Fibroblast of lung (primary cell): ENCODE measurements at regions not wholly inside any gene's neighbourhood (a gene's known extent, or its start where the extent isn't known, plus 50 kb on each side); places are given as distances from the start of the nearest gene placed in this dataset.

ENCODE experiments used
- DNase-seq, 2 donors: peaks; one replicate each; pipeline versions ENCODE4 v3.0.0 to v3.0.0-alpha.2; 2010; ENCODE audit warnings: low read depth in 2 of 2
- H2AFZ ChIP-seq: 2 replicates; pipeline ENCODE4 v1.5.1; 2012; ENCODE audit warnings: low read length, control low read depth, inconsistent platforms
- H3K27ac ChIP-seq: 2 replicates; pipeline ENCODE4 v1.5.1; 2011; ENCODE audit warnings: low read length, control low read depth; ENCODE audit not compliant: insufficient read depth
- H3K27me3 ChIP-seq: 2 replicates; pipeline ENCODE4 v1.5.1; 2011; ENCODE audit warnings: mild to moderate bottlenecking, low read length; ENCODE audit not compliant: control insufficient read depth, insufficient read depth
- H3K36me3 ChIP-seq: 2 replicates; pipeline ENCODE4 v1.5.1; 2011; ENCODE audit warnings: low read length; ENCODE audit not compliant: control insufficient read depth, insufficient read depth
- H3K4me1 ChIP-seq: 2 replicates; pipeline ENCODE4 v1.5.1; 2011; ENCODE audit warnings: low read length; ENCODE audit not compliant: control insufficient read depth, insufficient read depth; ENCODE audit errors: extremely low read depth
- H3K4me2 ChIP-seq: 2 replicates; pipeline ENCODE4 v1.5.1; 2011; ENCODE audit warnings: low read length, control low read depth; ENCODE audit not compliant: insufficient read depth; ENCODE audit errors: extremely low read depth
- H3K4me3 ChIP-seq, 4 experiments: fragments of 200-600 bp in 1 of 4; sonication (generic) in 1 of 4; replicated peaks in 1 of 4; 2 replicates each; pipeline ENCODE4 v1.5.1; 2011 to 2016; ENCODE audit warnings: low read length in 4 of 4, low read depth in 3 of 4, mild to moderate bottlenecking in 3 of 4, control low read depth in 2 of 4, inconsistent platforms in 1 of 4, mixed read lengths in 1 of 4; ENCODE audit not compliant: insufficient read depth in 1 of 4; ENCODE audit errors: control extremely low read depth in 1 of 4
- H3K79me2 ChIP-seq: 2 replicates; pipeline ENCODE4 v1.5.1; 2012; ENCODE audit warnings: mild to moderate bottlenecking, low read length, inconsistent platforms; ENCODE audit not compliant: control insufficient read depth, insufficient read depth
- H3K9ac ChIP-seq: 2 replicates; pipeline ENCODE4 v1.5.1; 2011; ENCODE audit warnings: mild to moderate bottlenecking, low read length, control low read depth; ENCODE audit not compliant: insufficient read depth
- H3K9me3 ChIP-seq: 2 replicates; pipeline ENCODE4 v1.5.1; 2012; ENCODE audit warnings: low read depth, low read length; ENCODE audit not compliant: control insufficient read depth, insufficient read depth
- H4K20me1 ChIP-seq: 2 replicates; pipeline ENCODE4 v1.5.1; 2011; ENCODE audit warnings: low read length; ENCODE audit not compliant: control insufficient read depth, insufficient read depth; ENCODE audit errors: extremely low read depth
- EZH2 ChIP-seq: IDR thresholded peaks from 2 replicates; pipeline ENCODE4 v1.5.1; 2012; ENCODE audit warnings: low read length, control low read depth, mild to moderate bottlenecking; ENCODE audit errors: missing control alignments
- TF ChIP-seq, protein P1 (sequence below), 2 donors: IDR thresholded peaks in 1 of 2; conservative IDR thresholded peaks in 1 of 2; 1 replicate in 1 of 2; 2 replicates in 1 of 2; pipeline ENCODE4 v1.5.1; 2011 to 2012; ENCODE audit warnings: low read length in 2 of 2, control low read depth in 1 of 2, inconsistent platforms in 1 of 2, low read depth in 1 of 2, mild to moderate bottlenecking in 1 of 2

DNA sequence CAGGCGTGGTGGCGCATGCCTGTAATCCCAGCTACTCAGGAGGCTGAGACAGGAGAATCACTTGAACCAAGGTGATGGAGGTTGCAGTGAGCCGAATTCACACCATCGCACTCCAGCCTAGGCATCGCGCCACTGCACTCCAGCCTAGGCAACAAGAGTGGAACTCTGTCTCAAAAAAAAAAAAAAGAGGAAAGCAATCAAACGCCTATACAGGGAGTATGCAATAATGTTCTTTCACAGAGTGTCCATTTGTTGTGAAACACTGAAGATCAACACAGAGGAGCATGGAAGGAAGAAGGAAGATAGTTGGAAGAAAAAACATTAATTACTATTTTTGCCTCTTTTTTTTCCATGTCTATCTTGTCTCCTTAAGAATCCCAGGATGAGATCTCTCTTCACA is 113.4 kb downstream of the FBXO8 start:
- TF ChIP-seq, protein P1, sequence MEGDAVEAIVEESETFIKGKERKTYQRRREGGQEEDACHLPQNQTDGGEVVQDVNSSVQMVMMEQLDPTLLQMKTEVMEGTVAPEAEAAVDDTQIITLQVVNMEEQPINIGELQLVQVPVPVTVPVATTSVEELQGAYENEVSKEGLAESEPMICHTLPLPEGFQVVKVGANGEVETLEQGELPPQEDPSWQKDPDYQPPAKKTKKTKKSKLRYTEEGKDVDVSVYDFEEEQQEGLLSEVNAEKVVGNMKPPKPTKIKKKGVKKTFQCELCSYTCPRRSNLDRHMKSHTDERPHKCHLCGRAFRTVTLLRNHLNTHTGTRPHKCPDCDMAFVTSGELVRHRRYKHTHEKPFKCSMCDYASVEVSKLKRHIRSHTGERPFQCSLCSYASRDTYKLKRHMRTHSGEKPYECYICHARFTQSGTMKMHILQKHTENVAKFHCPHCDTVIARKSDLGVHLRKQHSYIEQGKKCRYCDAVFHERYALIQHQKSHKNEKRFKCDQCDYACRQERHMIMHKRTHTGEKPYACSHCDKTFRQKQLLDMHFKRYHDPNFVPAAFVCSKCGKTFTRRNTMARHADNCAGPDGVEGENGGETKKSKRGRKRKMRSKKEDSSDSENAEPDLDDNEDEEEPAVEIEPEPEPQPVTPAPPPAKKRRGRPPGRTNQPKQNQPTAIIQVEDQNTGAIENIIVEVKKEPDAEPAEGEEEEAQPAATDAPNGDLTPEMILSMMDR (conservative IDR thresholded peaks at IDR 0.05 in 1 of 2, IDR thresholded peaks at IDR 0.05 in 1 of 2; ENCODE audit: low read depth in 1 of 2, low read length in 2 of 2): no peak
- no peak for TF ChIP-seq EZH2
- Histone ChIP-seq H2AFZ (no peak overlapping the region), H3K9me3 (no peaks in the 10 kb centered on the region), H3K9ac (no peak overlapping the region), H3K36me3 (no peaks in the 10 kb centered on the region), H3K27me3 (no peaks in the 10 kb centered on the region), H3K4me3 (no peak overlapping the region), H4K20me1 (no peaks in the 10 kb centered on the region), H3K4me2 (no peak overlapping the region), H3K4me1 (no peaks in the 10 kb centered on the region), H3K27ac (no peak overlapping the region), H3K79me2 (no peaks in the 10 kb centered on the region)
- DNase-seq: no peak

DNA sequence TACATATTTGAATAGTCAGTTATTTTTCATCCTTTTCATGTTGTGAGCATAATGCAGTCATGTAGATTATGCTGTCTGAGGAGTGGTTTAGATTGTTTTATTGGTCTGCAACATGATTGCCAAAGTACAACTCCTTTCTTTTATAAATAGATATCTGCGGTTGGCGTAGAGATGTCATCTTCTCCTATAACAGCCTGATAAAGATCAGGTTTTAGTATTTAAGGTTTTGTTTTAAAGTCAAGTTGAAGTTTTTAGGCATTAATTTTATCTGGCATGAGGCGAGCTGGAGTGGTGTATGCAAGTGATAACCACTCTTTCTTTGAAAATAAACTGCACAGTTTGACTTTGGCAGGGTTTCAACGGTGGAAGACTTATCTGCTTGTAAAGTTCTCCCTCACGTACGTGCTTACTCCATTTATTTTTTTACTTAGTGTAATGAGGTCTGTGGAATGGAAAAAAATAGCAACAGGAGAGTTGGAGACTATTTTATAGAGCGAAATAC is 126.3 kb downstream of the FBXO8 start:
- no peak overlapping the region for H2AFZ ChIP-seq

GRCh38 chr4:174156239-174156826 is 127.1 kb downstream of the FBXO8 start:
- H4K20me1 ChIP-seq: no peaks in the 10 kb centered on the region
- DNase-seq: peak; percentile 13 to 78
- H3K36me3 ChIP-seq: no peaks in the 10 kb centered on the region
- no peaks in the 10 kb centered on the region for H3K79me2 ChIP-seq
- H3K9me3 ChIP-seq: no peaks in the 10 kb centered on the region
- no peak overlapping the region for H2AFZ ChIP-seq
- H3K27me3 ChIP-seq: no peaks in the 10 kb centered on the region
- no peaks in the 10 kb centered on the region for H3K4me1 ChIP-seq
- H3K9ac ChIP-seq: no peak overlapping the region
- no peak for TF ChIP-seq EZH2
- TF ChIP-seq, protein P1 (conservative IDR thresholded peaks at IDR 0.05 in 1 of 2, IDR thresholded peaks at IDR 0.05 in 1 of 2; ENCODE audit: low read depth in 1 of 2, low read length in 2 of 2): peak; percentile 64 to 65
- H3K4me3 ChIP-seq: peak overlapping the region in 1 of 4 experiments; percentile 11
- H3K4me2 ChIP-seq: no peak overlapping the region
- no peak overlapping the region for H3K27ac ChIP-seq

More for the DNA sequence above, 126.3 kb downstream of the FBXO8 start:
- Histone ChIP-seq H3K4me1 (no peaks in the 10 kb centered on the region), H3K9ac (no peak overlapping the region), H4K20me1 (no peaks in the 10 kb centered on the region), H3K4me3 (no peak overlapping the region), H3K9me3 (no peaks in the 10 kb centered on the region), H3K27ac (no peak overlapping the region), H3K36me3 (no peaks in the 10 kb centered on the region), H3K79me2 (no peaks in the 10 kb centered on the region), H3K4me2 (no peak overlapping the region), H3K27me3 (no peaks in the 10 kb centered on the region)
- TF ChIP-seq EZH2: no peak
- TF ChIP-seq, protein P1 (conservative IDR thresholded peaks at IDR 0.05 in 1 of 2, IDR thresholded peaks at IDR 0.05 in 1 of 2; ENCODE audit: low read depth in 1 of 2, low read length in 2 of 2): no peak
- DNase-seq: peak in 1 of 2 donors; percentile 22
